ENCODE measurements at regions not wholly inside any gene's neighbourhood (a gene's known extent, or its start where the extent isn't known, plus 50 kb on each side); places are given as distances from the start of the nearest gene placed in this dataset.

DNA sequence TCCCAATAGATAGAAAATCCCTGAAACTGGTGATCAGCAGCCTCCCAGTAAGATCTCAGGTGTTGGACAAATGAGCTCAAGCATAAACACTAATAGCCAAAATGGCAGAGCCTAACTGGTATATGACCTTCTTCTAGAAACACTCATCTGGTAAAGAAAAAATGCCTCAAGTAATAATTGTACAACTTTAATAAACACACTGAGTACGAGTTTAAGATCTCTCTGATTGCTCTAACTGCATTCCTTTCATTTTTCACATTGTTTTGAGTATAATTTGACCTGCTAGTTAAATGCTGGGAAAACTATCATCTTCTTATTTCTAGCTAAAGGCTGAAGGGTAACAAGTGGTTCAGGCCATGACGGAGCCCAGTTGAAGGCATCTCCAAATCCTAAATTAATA lies 2009.5 kb upstream of the PCDH20 start:
- Histone ChIP-seq H3K9me3 (replicated peaks in 1 of 11) (no peaks in the 10 kb centered on the region), H3K4me1 (no peaks in the 10 kb centered on the region), H4K20me1 (no peaks in the 10 kb centered on the region), H3K27me3 (no peaks in the 10 kb centered on the region), H3K27ac (no peak overlapping the region), H3K9ac (no peak overlapping the region), H3K36me3 (no peaks in the 10 kb centered on the region), H3K4me3 (no peak overlapping the region), H3K4me2 (no peak overlapping the region)
- TF ChIP-seq Cebpa-rat (IDR thresholded peaks at IDR 0.05) = no peak

DNA sequence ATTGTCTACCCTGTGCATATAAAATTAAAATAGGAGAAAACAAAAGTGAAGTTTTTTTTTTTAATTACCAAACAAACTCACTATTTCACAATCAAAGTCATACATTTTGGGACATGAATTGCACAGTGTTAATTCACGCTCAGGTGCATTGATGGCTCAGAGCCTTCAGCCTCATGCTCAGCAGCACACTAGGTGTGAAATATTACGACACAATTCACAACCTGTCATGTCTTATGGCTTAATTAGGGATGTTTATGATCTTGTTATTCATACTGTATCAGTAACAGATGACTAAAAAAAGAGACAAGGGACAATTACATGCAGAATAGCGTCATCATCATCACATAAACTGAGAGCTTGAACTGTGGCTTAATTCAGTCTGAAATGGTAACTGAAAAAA lies 2005.5 kb upstream of the PCDH20 start:
- no peaks in the 10 kb centered on the region for H3K4me1 ChIP-seq
- H3K9me3 ChIP-seq (replicated peaks in 1 of 11) = no peaks in the 10 kb centered on the region
- H3K27me3 ChIP-seq = no peaks in the 10 kb centered on the region
- peak in 4 of 11 experiments; percentile 31 to 69 (median 46); a peak in 3 of 22 replicates for TF ChIP-seq Cebpa-rat (IDR thresholded peaks at IDR 0.05)
- no peaks in the 10 kb centered on the region for H3K36me3 ChIP-seq
- no peak overlapping the region for H3K4me3 ChIP-seq
- H3K9ac ChIP-seq = no peak overlapping the region
- no peaks in the 10 kb centered on the region for H4K20me1 ChIP-seq
- H3K27ac ChIP-seq = no peak overlapping the region
- no peak overlapping the region for H3K4me2 ChIP-seq

DNA sequence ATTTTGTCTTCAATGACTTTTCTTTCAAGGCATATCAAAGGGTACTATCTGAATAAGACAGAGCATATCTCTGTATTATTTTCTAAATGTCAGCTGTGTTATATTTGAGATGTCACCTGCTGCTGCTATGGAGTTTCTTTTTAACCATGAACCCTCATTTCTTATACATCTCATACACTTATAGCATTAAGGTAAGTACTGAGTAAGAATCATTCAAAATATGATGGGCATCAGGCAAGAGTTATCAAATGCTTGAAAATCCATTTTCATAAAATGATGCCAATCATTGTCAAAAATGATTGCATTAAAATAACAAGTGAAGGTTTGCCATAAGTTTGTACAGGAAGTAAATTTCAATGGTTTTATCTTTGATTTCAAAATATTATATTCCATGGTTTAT lies 2005.0 kb upstream of the PCDH20 start:
- no peak overlapping the region for H3K27ac ChIP-seq
- H3K9me3 ChIP-seq (replicated peaks in 1 of 11) = no peaks in the 10 kb centered on the region
- no peaks in the 10 kb centered on the region for H3K4me1 ChIP-seq
- H3K9ac ChIP-seq = no peak overlapping the region
- H4K20me1 ChIP-seq = no peaks in the 10 kb centered on the region
- no peak overlapping the region for H3K4me2 ChIP-seq
- H3K36me3 ChIP-seq = no peaks in the 10 kb centered on the region
- no peak overlapping the region for H3K4me3 ChIP-seq
- TF ChIP-seq Cebpa-rat (IDR thresholded peaks at IDR 0.05) = no peak
- H3K27me3 ChIP-seq = no peaks in the 10 kb centered on the region

DNA sequence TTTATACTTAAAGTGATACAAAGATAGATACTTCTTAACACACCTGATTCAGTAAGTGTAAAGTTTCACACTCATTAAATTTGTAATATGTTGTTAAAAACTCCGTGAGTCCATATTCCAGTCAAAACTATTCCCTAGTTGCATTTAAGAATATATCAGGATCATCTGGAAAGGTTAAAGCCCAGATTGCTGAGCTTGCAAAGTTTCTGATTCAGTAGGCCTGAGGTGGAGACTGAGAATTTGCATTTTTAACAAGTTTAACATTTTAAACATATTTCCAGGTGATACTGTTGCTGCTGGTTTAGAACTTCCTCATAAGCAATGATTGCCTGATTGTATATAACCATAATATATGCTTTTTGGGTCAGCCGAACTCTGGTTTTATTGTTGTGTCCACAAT lies 1998.6 kb upstream of the PCDH20 start:
- no peaks in the 10 kb centered on the region for H4K20me1 ChIP-seq
- no peak overlapping the region for H3K27ac ChIP-seq
- no peaks in the 10 kb centered on the region for H3K27me3 ChIP-seq
- no peak overlapping the region for H3K4me2 ChIP-seq
- H3K36me3 ChIP-seq = no peaks in the 10 kb centered on the region
- H3K4me3 ChIP-seq = no peak overlapping the region
- H3K9ac ChIP-seq = no peak overlapping the region
- H3K9me3 ChIP-seq (replicated peaks in 1 of 11) = no peaks in the 10 kb centered on the region
- TF ChIP-seq Cebpa-rat (IDR thresholded peaks at IDR 0.05) = no peak
- H3K4me1 ChIP-seq = no peaks in the 10 kb centered on the region

DNA sequence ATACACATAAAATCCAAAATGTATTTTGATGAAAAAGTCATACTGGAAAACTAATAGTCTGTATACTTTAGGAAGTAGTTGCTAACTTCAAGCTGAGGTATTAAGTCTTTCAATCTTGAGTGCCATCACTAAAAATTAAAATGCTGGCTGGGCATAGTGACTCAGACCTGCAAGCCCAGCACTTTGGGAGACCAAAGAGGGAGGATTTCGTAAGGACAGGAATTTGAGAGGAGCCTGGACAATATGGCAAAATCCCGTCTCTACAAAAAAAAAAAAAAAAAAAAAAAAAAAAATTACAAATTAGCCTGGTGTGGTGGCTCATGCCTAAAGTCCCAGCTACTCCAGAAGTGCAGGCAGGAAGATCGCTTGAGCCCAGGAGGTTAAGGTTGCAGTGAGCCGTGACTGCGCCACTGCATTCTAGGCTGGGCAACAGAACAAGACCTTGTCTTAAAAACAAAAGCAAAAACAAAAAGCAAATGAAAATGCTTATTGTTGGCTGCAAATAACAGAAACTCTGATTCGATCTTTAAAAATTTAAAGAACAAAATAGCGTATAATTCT lies 1994.2 kb upstream of the PCDH20 start:
- Histone ChIP-seq H3K27ac (no peak overlapping the region), H4K20me1 (no peaks in the 10 kb centered on the region), H3K4me3 (no peak overlapping the region), H3K4me2 (no peak overlapping the region), H3K9ac (no peak overlapping the region), H3K4me1 (no peaks in the 10 kb centered on the region), H3K36me3 (no peaks in the 10 kb centered on the region), H3K27me3 (no peaks in the 10 kb centered on the region), H3K9me3 (replicated peaks in 1 of 11) (0 out of 22 replicates have a peak, but pooled peaks cover 0 to 6% (median 0%) of the 10 kb centered on the region in 11 experiments)
- no peak for TF ChIP-seq Cebpa-rat (IDR thresholded peaks at IDR 0.05)

DNA sequence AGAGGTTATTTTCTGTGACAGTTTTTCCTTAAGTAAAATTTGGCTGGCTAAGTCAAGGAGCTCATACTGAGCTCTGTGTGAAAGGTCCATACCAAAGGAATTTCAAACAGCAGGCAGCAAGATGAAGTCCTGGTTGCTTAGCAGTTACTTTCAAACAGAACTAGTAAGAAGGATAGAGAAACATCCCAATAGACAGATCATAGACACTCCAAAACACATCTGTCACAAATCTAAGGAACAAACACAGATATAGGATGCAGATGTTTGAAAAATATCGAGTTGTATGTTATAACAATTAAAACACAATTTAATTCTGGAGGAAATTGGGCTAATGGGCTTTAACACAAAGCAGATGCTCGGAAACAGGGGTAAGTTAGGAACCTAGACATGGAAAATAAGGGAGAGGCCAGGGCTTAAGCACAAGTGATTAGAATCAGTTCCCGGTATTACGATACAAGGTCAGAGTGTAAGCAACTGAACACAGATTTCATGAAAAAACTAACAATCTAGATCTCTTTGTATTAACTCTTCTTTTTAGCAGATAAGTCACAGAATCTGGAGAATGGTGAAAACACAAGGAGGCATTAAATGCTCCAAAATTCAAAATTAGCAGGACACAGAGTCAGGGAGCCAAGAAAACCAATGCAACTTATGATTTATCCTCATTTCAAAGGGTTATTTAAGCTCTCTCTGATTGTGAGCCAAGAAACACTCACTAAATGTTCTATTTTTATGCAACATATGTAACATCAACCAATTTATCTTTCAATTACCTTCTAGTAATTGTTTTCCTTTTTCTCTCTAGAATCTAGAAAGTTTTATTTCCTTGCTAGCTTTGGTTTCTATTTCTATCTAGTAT lies 1992.9 kb upstream of the PCDH20 start:
- Histone ChIP-seq H4K20me1 (no peaks in the 10 kb centered on the region), H3K27ac (no peak overlapping the region), H3K9ac (no peak overlapping the region), H3K4me3 (no peak overlapping the region), H3K36me3 (no peaks in the 10 kb centered on the region), H3K27me3 (no peaks in the 10 kb centered on the region), H3K4me2 (no peak overlapping the region), H3K9me3 (replicated peaks in 1 of 11) (0 out of 22 replicates have a peak, but pooled peaks cover 0 to 6% (median 0%) of the 10 kb centered on the region in 11 experiments), H3K4me1 (peaks cover 0 to 3% (median 0%) of the 10 kb centered on the region in 10 experiments; a peak in 1 of 20 replicates)
- TF ChIP-seq Cebpa-rat (IDR thresholded peaks at IDR 0.05) = no peak

- Histone ChIP-seq H3K4me2 (no peak overlapping the region), H3K27ac (no peak overlapping the region), H3K27me3 (no peaks in the 10 kb centered on the region), H3K9me3 (replicated peaks in 1 of 11) (0 out of 22 replicates have a peak, but pooled peaks cover 0 to 6% (median 0%) of the 10 kb centered on the region in 11 experiments), H3K4me1 (peaks cover 0 to 3% (median 0%) of the 10 kb centered on the region in 10 experiments; a peak in 1 of 20 replicates), H3K4me3 (no peak overlapping the region), H3K9ac (no peak overlapping the region), H3K36me3 (no peaks in the 10 kb centered on the region), H4K20me1 (no peaks in the 10 kb centered on the region)
- no peak for TF ChIP-seq Cebpa-rat (IDR thresholded peaks at IDR 0.05)
Observed at GRCh38 chr13:63403733-63404132, 1988.1 kb upstream of the PCDH20 start.

- H3K4me3 ChIP-seq = no peak overlapping the region
- no peak overlapping the region for H3K4me2 ChIP-seq
- H3K27ac ChIP-seq = no peak overlapping the region
- no peaks in the 10 kb centered on the region for H3K27me3 ChIP-seq
- TF ChIP-seq Cebpa-rat (IDR thresholded peaks at IDR 0.05) = no peak
- H4K20me1 ChIP-seq = no peaks in the 10 kb centered on the region
- no peaks in the 10 kb centered on the region for H3K9me3 ChIP-seq (replicated peaks in 1 of 11)
- no peak overlapping the region for H3K9ac ChIP-seq
- no peaks in the 10 kb centered on the region for H3K36me3 ChIP-seq
- no peaks in the 10 kb centered on the region for H3K4me1 ChIP-seq
Observed at GRCh38 chr13:63396746-63397145, 1981.1 kb upstream of the PCDH20 start.

- Histone ChIP-seq H3K4me3 (no peak overlapping the region), H3K4me1 (no peaks in the 10 kb centered on the region), H3K9me3 (replicated peaks in 1 of 11) (no peaks in the 10 kb centered on the region), H3K27me3 (no peaks in the 10 kb centered on the region), H3K9ac (no peak overlapping the region), H3K36me3 (no peaks in the 10 kb centered on the region), H4K20me1 (no peaks in the 10 kb centered on the region), H3K4me2 (no peak overlapping the region), H3K27ac (no peak overlapping the region)
- TF ChIP-seq Cebpa-rat (IDR thresholded peaks at IDR 0.05) = no peak
Observed at GRCh38 chr13:63393112-63393511, 1977.5 kb upstream of the PCDH20 start.

GRCh38 chr13:63389756-63390155 lies 1974.1 kb upstream of the PCDH20 start:
- Histone ChIP-seq H3K4me2 (no peak overlapping the region), H3K27me3 (no peaks in the 10 kb centered on the region), H3K27ac (no peak overlapping the region), H3K36me3 (no peaks in the 10 kb centered on the region), H3K9me3 (replicated peaks in 1 of 11) (no peaks in the 10 kb centered on the region), H3K4me3 (no peak overlapping the region), H3K9ac (no peak overlapping the region), H3K4me1 (0 out of 20 replicates have a peak, but pooled peaks cover 0 to 7% (median 0%) of the 10 kb centered on the region in 10 experiments), H4K20me1 (no peaks in the 10 kb centered on the region)
- TF ChIP-seq Cebpa-rat (IDR thresholded peaks at IDR 0.05) = no peak
